WI38 (cell line): ENCODE measurements at regions not wholly inside any gene's neighbourhood (a gene's known extent, or its start where the extent isn't known, plus 50 kb on each side); places are given as distances from the start of the nearest gene placed in this dataset.

ENCODE experiments used
- H3K4me3 ChIP-seq: 2 replicates; pipeline ENCODE4 v1.5.1; 2011; ENCODE audit warnings: low read depth, mild to moderate bottlenecking, control low read depth, low read length
- TF ChIP-seq, protein P1 (sequence below): IDR thresholded peaks from 2 replicates; pipeline ENCODE4 v1.5.1; 2012; ENCODE audit warnings: low read depth, mild to moderate bottlenecking, control low read depth, low read length

DNA sequence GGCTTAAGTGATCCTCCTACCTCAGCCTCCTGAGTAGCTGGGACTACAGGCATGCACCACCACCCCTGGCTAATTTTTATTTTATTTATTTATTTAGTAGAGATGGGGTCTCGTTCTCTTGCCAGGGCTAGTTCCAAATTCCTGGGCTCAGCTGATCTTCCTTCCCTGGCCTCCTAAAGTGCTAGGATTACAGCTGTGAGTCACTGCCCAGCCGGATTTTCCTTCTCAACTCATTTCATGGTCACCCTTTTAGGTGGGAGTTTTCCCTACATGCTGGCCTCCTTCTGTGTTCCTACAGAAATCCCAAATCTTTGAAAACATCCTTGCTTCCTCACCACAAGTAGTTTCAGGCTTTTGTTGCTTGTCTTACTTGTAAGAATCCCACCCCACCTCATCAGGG, 102.1 kb upstream of the SIAH1 start:
- TF ChIP-seq, protein P1, sequence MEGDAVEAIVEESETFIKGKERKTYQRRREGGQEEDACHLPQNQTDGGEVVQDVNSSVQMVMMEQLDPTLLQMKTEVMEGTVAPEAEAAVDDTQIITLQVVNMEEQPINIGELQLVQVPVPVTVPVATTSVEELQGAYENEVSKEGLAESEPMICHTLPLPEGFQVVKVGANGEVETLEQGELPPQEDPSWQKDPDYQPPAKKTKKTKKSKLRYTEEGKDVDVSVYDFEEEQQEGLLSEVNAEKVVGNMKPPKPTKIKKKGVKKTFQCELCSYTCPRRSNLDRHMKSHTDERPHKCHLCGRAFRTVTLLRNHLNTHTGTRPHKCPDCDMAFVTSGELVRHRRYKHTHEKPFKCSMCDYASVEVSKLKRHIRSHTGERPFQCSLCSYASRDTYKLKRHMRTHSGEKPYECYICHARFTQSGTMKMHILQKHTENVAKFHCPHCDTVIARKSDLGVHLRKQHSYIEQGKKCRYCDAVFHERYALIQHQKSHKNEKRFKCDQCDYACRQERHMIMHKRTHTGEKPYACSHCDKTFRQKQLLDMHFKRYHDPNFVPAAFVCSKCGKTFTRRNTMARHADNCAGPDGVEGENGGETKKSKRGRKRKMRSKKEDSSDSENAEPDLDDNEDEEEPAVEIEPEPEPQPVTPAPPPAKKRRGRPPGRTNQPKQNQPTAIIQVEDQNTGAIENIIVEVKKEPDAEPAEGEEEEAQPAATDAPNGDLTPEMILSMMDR: no peak
- H3K4me3 ChIP-seq: no peak overlapping the region

DNA sequence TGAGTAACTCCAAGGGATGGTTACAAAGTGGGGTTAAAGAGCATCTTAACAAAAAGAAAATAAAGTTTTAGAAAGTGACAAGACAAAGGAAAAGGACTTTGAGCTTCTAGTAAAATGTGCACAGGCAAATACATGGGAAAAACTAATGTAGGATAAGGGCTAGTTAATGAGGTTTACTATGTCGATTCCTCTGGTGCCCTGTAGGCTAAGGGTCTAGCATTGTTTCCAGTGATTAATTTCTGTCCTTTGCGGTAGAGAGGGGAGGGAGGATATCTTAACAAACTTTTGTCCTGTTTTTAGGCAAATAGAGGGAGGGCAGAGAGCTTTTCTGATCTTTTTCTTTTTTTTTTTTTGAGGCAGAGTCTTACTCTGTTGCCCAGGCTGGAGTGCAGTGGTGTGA, 96.6 kb upstream of the SIAH1 start:
- no peak overlapping the region for H3K4me3 ChIP-seq
- TF ChIP-seq, protein P1: no peak

DNA sequence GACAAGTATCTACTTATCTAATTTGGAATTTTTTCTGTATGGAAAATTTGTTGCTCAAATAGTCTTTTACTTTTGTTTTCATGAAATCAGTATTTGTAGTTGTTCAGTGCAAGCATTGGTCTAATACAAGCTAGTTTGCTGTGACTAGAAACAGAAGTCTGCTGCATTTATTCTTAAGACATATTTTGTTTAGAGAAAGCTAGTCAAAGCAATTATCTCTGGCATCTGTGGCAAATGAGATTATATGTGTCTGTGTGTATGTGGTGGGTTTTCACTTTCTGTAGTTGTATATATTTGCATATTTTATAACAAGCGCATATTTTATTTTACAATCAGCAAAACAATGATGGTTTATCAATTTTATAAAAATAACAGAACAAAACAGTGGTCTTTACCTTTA, 96.0 kb upstream of the SIAH1 start:
- no peak overlapping the region for H3K4me3 ChIP-seq
- TF ChIP-seq, protein P1: no peak

DNA sequence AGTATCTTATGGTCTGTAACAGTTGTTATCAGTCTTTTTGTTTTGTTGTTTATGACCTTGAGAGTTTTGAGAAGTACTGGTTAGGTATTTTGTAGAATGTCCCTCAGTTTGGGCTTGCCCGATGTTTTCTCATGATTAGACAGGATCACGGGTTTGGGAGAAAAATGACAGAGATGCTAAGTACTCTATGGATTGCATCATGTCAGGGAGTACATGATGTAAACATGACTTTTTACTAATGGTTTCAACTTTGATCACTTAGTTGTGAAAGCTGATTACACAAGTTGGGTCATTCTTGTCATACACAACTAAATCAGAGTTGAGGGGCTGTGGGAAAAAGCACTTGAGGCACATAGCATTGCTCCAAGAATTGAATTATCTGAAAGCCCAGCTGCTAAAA, 94.7 kb upstream of the SIAH1 start:
- no peak overlapping the region for H3K4me3 ChIP-seq
- TF ChIP-seq, protein P1: no peak

DNA sequence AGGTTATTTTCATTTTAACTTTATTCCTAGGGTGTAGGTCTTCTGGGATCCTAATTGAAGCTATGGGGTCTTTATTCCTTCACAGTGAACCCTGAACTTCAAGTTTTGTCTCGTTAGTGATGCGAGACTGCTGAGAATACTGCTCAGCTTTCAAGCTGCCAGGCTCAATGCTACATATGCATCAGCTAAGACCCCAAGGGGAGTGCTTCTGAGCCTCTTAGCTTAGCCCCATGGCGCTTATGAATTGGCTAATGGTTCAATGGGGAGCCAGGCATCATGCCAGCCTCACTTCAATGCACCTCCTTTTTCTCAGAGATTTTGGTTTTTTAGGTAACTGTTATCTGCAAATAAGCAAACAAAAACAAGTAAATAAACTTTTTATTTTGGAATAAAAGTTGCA, 94.1 kb upstream of the SIAH1 start:
- H3K4me3 ChIP-seq: no peak overlapping the region
- TF ChIP-seq, protein P1: no peak

DNA sequence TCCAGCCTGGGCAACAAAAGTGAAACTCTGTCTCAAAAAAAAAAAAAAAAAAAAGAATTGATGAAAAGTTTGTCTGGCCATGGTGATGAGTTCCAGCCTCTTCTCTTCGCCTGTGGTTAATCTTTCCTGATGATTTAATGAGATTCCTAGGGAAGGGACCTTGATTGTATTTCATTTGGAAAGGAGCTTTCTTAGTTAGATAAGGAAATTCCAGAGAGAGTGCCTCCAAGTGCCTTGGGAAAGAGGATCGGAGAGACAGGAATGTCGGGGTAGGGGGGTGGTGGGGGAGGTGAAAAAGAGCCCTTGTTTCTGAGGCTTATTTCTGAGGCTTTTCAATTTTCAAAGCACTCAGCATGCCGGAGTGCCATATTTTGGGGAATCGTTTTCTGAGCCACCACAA, 93.2 kb upstream of the SIAH1 start:
- no peak overlapping the region for H3K4me3 ChIP-seq
- TF ChIP-seq, protein P1: no peak

DNA sequence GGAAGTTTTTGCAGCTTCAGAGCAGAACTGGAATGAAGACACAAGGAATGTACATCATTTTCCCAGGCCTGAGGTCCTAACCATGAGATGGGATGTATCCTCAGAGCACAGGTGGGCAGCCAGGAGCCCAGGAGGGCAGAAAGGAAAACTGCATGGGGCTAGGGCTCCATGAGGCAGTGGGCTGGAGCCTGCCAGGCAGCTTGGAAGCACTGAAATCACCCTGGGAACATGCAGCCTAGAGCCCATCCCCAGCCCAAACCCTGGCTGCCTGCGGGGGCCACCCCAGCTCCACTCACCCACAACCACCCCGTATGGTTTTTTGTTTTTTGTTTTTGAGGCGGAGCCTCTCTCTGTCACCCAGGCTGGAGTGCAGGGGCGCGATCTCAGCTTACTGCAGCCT, 86.2 kb upstream of the SIAH1 start:
- TF ChIP-seq, protein P1: no peak
- no peak overlapping the region for H3K4me3 ChIP-seq
